Non-pigmented ciliary epithelial cell (primary cell): ENCODE measurements at regions not wholly inside any gene's neighbourhood (a gene's known extent, or its start where the extent isn't known, plus 50 kb on each side); places are given as distances from the start of the nearest gene placed in this dataset.

Experiments
- DNase-seq: peaks from one replicate; pipeline ENCODE4 v3.0.0-alpha.2; 2010; ENCODE audit warnings: low read depth

- no peak for DNase-seq
These were observed 230.7 kb upstream of the PRR20A start for GRCh38 chr13:56909896-56910600.

GRCh38 chr13:56917966-56918365 is 222.8 kb upstream of the PRR20A start:
- no peak for DNase-seq

DNA sequence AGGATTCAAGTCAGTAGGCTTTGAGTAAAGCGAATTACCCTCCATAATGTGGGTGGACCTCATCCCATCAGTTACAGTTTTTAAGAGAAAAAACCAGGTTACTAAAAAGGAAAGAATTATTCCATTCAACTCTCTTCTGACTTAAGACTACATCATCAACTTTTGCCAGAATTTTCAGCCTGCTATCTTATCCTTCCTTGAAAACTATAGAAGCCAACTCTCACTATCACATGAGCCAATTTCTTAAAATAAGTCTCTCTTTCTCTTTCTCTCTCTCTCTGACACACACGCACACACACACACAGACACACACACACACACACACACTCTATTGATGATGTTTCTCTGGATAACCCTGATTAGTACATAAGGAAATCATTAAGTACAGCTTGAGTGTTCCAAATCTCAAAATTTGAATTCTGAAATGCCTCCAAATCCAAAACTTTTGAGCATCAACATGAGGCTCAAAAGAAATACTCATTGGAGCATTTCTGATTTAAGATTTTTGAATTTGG is 217.0 kb upstream of the PRR20A start:
- no peak for DNase-seq

DNA sequence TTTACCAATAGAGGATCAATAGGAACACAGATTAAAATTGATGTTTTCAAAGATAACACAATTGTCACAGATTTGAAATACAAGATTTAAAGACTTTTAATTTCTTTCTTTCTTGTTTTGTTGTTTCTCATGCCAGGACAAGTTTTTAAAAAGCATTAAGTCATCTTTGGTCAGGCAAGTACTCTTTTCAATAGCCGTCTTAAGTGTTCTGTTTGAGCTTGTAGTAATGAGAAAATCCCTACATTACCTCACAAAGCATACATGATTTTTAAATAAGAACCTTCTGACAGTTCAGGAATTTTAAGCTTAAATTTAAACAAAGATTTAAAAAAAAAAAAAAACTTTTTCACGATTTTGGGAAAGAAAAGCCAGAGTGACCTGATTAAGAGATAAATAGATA is 216.3 kb upstream of the PRR20A start:
- DNase-seq = no peak

DNA sequence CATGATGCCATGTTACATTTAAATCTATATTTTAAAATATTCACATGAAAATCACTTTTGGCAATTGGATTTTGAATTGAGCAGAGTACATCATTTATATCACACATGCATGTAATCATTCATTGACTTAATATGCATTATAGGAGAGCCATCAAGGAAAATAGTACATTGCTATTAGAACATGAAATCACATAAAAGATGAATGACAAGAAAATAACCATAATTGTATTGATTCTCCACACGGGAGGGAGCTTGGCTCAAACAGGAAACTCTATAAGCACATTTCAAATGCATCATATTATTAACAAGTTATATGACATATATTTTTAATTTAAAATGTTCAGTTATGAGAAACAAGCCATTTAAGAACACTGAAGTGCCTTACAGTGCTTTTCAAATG is 208.6 kb upstream of the PRR20A start:
- DNase-seq = no peak

- DNase-seq = no peak
These were observed 186.8 kb upstream of the PRR20A start for GRCh38 chr13:56953965-56954364.

- DNase-seq = no peak
These were observed 165.1 kb upstream of the PRR20A start for GRCh38 chr13:56975647-56976046.

DNA sequence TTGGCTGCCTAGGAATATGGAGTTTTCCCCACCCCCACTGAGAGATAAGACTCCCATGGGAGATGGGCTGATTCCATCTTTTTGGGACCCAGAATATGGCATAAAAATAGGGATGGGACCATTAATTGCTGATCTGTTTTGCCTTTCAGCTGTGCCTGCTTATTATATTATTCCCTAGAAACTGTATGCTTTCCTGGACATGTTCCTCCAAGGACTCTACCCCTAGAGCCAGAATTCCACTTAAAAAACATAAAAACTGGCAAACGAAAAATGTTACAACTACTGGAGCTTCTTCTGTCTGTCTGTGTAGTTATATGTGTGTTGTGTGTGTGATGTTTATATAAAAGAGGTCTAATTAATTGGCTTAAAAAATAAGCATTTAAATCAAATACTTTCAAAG is 159.9 kb upstream of the PRR20A start:
- DNase-seq = no peak

DNA sequence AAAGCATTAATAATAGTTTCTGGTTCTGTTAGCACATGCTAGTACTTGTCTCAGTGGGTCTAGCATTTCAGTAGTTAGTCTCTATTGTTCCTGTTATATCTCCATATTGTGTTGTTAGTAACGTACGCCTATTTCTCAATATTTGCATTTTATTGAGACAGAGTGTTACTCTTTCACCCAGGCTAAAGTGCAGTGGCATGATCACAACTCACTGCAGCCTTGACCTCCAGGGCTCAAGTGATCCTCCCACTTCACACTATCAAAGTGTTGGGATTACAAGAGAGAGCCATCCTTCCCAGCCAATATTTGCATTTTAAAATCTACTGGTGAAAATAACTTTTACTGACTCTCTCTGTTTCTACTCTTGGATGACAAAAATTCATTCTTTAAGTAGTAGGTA is 154.6 kb upstream of the PRR20A start:
- DNase-seq = no peak

- DNase-seq = no peak
These were observed 152.2 kb upstream of the PRR20A start for GRCh38 chr13:56988543-56988942.

DNA sequence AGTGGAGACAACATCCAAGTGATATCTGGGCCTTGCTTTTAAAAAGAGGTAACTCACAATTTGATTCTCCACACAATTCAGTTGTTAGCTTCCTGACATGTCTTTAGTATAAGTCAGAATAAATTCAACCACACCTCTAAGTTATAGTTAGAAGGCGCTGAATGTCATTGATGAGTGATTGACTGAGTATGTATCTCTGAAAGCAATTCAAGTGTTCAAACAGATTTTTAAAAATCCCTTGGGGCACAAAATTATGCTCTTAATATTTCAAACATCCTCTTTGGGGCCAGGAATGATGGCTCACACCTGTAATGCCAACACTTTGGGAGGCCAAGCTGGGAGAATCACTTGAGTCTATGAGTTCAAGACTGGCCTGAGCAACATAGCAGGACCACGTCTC is 137.0 kb upstream of the PRR20A start:
- no peak for DNase-seq

DNA sequence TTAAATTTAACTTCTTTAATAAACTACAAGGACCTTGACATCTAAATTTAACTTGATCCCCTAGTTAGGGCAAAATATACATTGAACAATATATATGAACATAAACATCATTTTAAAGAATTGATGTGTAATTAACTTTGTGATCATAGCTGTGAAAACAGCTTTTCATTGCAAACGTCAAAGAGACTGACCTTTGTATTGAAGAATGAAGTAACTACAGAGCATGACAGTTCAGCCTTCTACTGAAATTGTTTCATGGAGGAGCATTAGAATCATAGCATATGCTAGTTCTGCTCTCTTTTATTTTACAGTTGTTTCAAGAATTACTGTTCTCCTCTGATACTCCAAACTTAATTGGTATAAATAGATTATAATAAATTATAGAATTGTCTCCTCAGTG is 123.4 kb upstream of the PRR20A start:
- DNase-seq = no peak

GRCh38 chr13:57018915-57019314 is 121.8 kb upstream of the PRR20A start:
- DNase-seq = no peak

GRCh38 chr13:57030671-57031070 is 110.0 kb upstream of the PRR20A start:
- no peak for DNase-seq

DNA sequence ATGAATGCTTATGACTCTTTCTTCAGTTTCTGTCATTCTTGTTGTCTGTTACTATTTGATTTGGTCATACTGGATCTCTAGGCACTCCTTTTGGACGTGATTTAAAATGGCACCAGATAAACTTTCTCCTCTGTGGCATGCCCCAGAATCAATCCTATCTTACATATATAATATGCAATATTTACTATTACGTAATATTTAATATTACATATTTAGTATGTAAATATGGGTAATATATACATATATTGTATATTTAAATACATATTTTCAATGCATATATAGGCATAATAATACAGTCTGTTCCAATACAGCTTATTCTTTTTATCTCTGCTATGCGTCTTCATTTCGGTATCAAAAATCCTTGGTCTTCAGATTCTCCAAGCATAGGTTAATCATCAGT is 104.4 kb upstream of the PRR20A start:
- no peak for DNase-seq

GRCh38 chr13:57044910-57045309 is 95.8 kb upstream of the PRR20A start:
- DNase-seq = no peak

DNA sequence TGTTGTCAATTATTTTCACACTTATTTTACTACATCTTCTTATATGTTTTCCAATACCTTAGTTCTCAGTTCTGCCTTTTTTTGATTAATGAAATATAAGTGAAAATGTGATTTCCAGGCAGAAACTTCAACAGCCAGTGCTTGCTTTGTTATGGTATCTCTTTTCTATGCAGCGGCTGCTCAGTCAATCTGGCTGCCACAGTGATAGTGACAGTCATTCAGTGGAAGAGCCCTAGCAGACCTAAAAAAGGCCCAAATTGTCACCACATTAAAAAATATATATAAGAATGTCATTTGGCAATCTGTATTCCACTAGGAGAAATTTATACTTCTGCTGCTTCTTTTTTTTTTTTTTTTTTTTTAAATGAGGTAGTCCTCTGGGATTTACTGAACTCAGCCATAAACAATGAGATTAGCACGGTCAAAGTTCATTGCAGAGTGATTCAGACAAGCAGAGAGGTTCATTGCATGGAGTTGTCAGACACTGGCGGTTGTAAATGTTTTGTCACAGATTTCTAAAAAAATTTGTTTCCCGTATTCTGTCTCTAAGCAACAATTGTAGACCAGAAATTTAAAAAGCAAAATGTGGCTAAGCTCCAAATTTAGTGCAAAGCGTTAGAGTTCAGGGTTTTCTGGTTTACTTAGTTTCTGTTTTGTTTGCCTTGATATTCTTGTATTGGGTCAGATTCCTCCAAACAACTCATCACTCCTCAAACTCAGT is 94.7 kb upstream of the PRR20A start:
- DNase-seq = no peak

DNA sequence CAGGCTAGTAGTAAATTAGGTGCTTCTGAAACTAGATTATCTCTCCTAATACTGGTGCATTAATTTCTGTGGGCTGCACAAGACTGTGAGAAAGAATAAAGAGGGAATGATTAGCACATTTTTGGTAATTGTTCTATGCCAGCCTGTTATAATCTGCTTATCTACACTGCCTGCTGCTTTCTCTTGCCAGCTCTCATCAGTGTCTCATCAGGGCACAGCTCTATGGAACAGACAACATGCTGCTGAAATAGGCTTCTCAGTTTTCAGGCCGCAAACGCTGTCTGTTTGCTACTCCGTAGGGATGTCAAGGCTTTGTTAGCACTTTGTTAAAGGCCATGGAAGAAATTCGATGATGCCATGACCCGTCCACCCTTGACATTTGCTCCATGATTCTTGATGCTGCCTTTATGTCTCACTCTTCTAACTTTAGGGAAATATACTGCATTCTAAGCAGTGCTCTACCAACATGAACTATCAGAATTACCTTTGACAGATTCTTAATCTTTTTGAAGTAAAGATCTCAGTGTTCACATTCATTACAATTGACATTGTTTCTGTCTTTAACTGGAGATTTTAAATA is 84.0 kb upstream of the PRR20A start:
- no peak for DNase-seq

DNA sequence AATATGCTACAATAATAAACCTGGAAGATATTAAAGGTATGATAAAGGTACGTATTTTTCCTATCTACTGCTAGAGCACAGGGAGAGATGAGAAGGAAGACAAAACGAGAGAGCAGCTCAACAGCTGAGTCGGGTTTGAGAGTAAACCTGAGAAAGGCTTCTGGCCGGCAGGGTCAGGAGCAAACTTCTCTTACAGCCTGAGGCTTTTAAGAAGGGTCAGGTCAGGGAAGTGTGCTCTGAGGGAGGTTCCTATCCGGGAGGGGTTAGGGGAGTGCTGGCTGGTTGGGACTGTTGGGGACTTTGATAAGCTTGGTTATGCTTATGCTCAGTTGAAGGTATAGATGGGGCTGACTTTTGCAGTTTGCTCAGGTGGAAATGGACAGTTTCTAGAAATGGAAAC is 77.7 kb upstream of the PRR20A start:
- no peak for DNase-seq

DNA sequence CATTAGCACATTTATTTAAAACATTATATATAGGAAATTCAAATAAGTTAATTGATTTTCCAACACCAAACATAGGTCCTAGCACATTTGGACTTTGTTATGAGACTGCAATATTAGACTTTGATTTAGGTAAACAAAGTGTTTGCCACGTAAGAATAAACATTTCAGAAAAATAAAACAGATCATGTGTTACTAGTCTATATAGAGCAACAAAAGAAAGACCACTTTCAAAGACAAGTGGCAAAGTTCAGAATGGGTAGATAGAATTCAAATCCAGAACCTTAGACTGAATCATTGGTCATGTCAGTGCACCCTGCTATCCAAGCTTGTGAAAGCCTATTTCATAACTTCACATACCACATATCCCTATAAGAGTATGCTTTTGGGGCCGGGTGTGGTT is 66.7 kb upstream of the PRR20A start:
- no peak for DNase-seq

DNA sequence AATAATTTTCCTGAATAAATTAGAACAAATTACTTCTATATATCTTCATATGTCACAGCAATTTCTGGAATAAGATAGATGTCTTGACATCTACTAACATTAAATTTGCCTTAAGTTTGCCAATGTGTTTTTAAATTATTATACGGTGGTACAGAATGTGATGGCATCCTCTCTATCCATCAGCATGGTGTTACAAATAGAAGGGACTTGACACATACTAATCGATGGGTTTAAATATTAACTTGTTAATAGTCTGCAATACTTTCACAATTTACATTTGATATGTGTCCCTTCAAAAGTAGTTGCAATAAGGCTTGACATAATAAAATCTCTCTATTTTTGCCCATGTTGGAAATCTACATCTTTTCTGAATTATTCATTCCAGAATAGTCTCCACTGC is 65.1 kb upstream of the PRR20A start:
- DNase-seq = no peak

DNA sequence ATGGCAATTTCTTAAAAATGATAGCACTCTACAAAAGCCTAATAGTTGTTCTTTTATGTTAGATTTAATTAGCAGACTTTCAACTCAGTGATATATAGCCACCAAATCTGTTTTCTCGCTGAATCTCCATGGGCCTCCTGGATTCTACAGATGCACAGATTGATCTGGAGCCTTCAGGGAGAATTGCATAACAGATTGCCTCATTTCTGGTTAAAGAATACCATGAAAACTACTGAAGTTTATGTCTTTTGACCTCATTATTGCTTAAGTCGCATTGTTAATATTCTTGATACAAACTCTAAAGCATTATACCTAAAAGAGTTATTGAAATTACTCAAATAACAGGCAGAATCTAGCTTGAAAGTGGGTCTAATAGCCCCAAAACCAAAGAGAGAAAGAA is 53.7 kb upstream of the PRR20A start:
- DNase-seq = no peak
